Keratinocyte (primary cell): ENCODE measurements at regions not wholly inside any gene's neighbourhood (a gene's known extent, or its start where the extent isn't known, plus 50 kb on each side); places are given as distances from the start of the nearest gene placed in this dataset.

Experiments
- CTCF ChIP-seq, 3 experiments: IDR thresholded peaks in 1 of 3; conservative IDR thresholded peaks in 1 of 3; optimal IDR thresholded peaks in 1 of 3; 2 replicates in 2 of 3; 3 replicates in 1 of 3; pipeline versions ENCODE3 to v1.5.1; 2011; ENCODE audit warnings: low read length in 3 of 3, mild to moderate bottlenecking in 3 of 3, moderate library complexity in 2 of 3, control low read depth in 1 of 3, inconsistent platforms in 1 of 3; ENCODE audit not compliant: insufficient read depth in 2 of 3; ENCODE audit errors: extremely low read depth in 1 of 3
- EZH2 ChIP-seq: IDR thresholded peaks from one replicate; pipeline ENCODE4 v1.6.1; 2012; ENCODE audit warnings: inconsistent platforms, mild to moderate bottlenecking, low read length, moderate library complexity

- TF ChIP-seq EZH2 (no peak), CTCF (optimal IDR thresholded peaks at IDR 0.05 in 1 of 3, IDR thresholded peaks at IDR 0.05 in 1 of 3, conservative IDR thresholded peaks at IDR 0.05 in 1 of 3; ENCODE audit: extremely low read depth in 1 of 3, insufficient read depth in 2 of 3, low read length in 3 of 3) (no peak)
These were observed 134.8 kb downstream of the SNRPN start for GRCh38 chr15:25089577-25089976.
